SW 1271 (cell line): ENCODE measurements at regions not wholly inside any gene's neighbourhood (a gene's known extent, or its start where the extent isn't known, plus 50 kb on each side); places are given as distances from the start of the nearest gene placed in this dataset.
"Not testable (repeated sequence)": the region's sequence is repeated elsewhere in the genome, so short reads cannot be mapped to it uniquely, and the experiment has no call there.

Experiments used
- DNase-seq, 2 experiments: peaks; one replicate each; lab custom pipeline; 2025; lab: John Stamatoyannopoulos, UW

DNA sequence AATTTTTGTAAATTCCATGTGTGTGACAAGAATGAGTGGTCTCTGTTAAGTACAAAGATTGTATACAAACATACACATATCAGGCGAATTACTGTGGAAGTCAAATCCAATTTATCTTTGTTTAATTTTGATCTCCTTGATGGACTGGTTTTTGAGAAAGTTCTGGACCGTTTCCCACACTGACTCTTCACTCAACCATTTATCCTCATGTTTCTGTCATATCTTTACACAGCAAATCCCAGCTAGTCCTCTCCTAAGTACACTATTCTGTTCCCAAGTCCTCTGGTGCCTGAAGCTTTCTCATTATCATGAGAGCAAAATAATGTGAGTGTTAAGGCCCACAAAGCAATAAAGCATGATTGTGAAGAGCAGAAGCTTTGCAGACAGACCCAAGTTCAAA, 189.9 kb downstream of the WNT5A start:
- DNase-seq = no peak

GRCh38 chr3:55296791-55297190, 190.3 kb downstream of the WNT5A start:
- DNase-seq = no peak

GRCh38 chr3:55296030-55296429, 191.1 kb downstream of the WNT5A start:
- no peak for DNase-seq

- DNase-seq = no peak
These were observed 192.5 kb downstream of the WNT5A start for GRCh38 chr3:55294557-55294956.

- DNase-seq = no peak
These were observed 194.7 kb downstream of the WNT5A start for GRCh38 chr3:55292360-55292759.

DNA sequence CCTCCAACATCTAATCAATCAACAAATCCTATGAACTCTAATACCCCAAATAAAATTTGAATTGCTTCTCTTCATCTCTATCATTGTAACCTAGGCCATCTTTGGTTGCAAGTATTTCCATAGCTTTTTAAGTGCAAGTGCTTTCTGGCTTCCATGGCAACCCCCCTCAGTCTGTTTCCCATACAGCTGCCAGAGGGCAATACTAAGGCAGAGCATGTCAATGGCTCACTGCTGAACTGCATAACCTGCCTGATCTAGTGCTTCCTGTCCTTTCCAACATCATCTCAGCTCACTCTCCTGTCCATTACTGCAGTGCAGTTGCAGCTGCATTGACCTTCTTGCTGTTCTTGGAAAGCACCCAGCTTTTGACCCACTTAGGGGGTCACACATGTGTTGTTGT, 198.4 kb downstream of the WNT5A start:
- no peak for DNase-seq

- DNase-seq = no peak
These were observed 200.4 kb downstream of the WNT5A start for GRCh38 chr3:55286693-55287092.

- DNase-seq = no peak
These were observed 201.9 kb downstream of the WNT5A start for GRCh38 chr3:55285156-55285555.

- no peak for DNase-seq
These were observed 203.6 kb downstream of the WNT5A start for GRCh38 chr3:55283441-55283925.

DNA sequence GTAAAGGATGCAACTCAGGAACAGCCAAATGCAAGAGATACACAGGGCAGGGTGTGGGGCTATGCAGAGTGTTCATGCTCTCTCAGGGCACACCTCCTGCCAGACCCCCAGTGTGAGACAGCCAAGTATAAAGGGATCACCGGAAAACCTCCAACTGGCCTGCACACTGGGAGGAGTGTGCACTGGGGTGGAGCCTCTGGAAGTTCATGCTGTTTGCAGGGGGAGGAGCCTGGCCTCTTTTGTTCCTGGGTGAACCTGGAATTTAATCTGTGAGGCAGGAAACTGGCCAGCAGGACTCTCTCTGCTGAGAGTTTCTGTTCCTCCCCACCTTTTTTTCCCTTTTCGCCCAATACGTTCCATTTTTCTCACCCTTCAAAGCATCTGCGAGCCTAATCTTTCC, 204.1 kb downstream of the WNT5A start:
- DNase-seq = no peak

GRCh38 chr3:55272031-55272645, 215.0 kb downstream of the WNT5A start:
- DNase-seq = no peak

- DNase-seq = no peak
These were observed 215.6 kb downstream of the WNT5A start for GRCh38 chr3:55271549-55271948.

DNA sequence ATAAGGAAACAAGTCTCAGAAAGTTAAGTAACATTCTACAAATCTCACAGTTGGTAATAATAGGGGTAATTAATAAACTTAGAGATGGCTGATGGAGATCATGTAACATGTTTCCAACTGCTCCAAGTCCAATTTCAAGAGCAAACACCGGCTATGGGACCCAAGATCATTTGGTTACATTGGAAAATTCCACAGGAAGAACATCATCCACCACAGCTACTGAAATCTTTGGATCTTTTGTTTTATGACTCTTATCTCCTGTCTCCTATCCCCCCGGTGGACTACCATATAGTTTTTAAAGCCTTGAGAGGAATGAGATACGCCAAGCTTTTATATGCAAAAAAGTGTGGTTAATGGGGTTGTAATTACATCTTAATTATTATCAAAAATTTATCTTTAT, 216.1 kb downstream of the WNT5A start:
- DNase-seq = no peak

DNA sequence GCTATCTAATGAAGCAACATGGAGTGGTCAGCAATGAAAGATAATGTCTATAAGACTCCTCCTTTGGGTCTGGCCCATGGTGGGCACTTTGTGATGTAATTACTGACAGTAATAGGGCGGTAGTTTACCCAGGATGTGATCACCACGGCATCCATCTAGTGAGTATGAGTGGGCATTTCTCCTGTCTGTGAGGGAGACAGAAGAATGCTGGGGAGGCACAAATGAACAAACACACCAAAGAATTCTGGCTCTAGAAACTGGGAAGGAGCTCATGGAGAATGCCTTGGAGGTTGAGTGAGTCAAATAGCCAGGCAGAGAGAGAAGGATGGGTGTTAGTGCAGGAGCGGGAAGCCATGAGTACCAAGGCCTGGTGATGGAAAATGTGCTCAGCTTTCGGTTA, 217.5 kb downstream of the WNT5A start:
- no peak for DNase-seq

- no peak for DNase-seq
These were observed 218.0 kb downstream of the WNT5A start for GRCh38 chr3:55269096-55269495.

GRCh38 chr3:55267206-55267930, 219.7 kb downstream of the WNT5A start:
- DNase-seq = no peak

GRCh38 chr3:55264919-55265318, 222.2 kb downstream of the WNT5A start:
- DNase-seq = no peak

- DNase-seq = no peak
These were observed 234.2 kb downstream of the WNT5A start for GRCh38 chr3:55252921-55253320.

- not testable (repeated sequence) for DNase-seq
These were observed 237.9 kb downstream of the WNT5A start for GRCh38 chr3:55249156-55249555.

DNA sequence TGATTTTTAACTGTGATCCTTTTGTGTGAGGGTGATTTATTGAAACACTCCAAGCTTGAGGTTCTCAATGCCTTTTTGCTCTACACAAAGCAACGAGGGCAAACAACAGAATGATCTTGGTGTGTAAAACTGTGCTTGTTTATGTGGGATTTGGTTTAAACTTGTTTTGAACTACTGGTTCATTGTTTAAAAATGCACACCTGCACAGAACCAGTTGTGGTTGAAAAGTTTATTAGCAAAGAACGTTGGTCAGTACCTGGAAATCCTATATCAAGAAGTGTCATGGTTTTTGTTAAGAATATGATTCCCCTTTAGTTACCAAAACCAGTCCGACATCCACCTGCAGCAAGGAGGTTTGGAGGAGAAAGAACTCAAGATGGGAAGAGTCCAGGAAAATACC, 239.4 kb downstream of the WNT5A start:
- no peak for DNase-seq

DNA sequence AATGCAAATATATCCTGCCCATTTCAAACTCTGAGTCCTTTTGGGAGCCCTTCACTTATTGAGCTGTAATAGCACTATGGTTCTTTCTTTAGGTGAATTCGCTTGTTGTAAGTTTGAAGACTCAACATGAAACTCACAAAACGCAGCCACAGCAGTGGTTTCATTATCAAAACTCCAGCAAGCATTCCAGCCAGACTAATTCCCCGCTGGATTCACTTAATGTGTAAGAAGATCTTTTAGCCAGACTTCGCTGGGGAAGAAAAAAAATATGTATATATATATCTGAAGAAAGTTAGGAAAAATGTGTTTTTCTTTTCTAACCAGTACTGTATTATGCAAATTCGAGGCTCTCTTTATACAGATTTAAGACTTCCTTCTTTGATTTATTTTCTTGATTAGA, 241.1 kb downstream of the WNT5A start:
- no peak for DNase-seq

- no peak for DNase-seq
These were observed 241.8 kb downstream of the WNT5A start for GRCh38 chr3:55245351-55245750.

DNA sequence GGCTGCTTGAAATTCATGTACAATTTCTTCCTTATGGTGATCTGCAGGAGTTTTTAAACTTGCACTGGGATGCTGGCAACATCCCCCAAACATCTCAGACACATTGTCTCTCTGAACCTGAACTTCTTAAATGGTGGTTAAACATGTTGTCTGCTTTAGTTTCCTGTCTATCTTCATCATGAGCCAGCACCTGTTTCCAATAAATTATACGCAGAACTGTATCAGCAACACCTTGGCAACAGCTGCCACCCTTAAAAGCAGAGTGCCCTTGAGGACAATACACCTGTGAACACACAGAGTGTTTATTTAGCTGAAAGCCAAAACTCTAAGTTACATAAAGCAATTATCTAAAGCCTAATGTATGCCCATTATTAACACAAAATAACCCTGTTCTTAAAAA, 242.9 kb downstream of the WNT5A start:
- DNase-seq = no peak

DNA sequence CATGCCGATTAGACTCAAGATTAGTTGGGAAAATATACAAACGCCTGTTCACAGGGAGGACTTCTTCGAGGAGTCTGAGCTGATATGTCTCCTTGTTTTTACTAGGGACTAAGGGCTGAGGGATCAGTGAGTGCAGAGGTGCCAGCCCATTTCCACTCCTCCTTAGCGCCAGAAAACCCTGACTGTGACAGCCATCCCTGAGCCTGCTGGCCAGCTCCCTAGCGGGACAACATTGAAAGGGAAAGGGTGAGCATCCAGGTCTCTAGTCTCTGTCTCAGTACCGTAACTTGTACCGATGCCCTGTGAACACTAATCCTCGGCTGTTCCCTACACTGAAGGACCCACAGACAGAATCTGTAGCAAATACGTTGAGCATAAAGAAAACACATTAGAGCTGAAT, 243.4 kb downstream of the WNT5A start:
- no peak for DNase-seq
